ENCODE measurements at regions not wholly inside any gene's neighbourhood (a gene's known extent, or its start where the extent isn't known, plus 50 kb on each side); places are given as distances from the start of the nearest gene placed in this dataset.

DNA sequence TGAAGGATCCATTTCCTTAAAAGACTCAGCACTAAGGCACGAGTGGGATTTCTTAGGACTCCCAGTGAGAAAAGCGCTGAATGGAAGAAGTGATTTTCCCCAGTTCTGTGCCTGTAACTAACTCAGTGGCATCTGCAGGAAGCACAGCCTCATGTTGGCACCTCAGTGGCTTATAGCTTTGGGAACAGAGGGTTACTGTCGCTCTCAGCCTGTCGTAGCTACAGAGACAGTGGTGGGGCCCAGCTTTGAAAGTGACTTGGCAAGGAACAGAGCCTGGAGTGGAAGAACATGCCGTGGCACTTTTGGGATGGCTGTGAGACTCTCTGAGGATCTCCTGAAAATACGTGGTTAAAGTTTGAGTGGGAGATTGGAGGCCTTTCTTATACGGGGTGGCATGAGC lies 242.4 kb upstream of the MYOCD start:
- Histone ChIP-seq H3K4me3 (no peak overlapping the region), H3K27me3 (no peaks in the 10 kb centered on the region), H3K36me3 (no peaks in the 10 kb centered on the region), H3K4me1 (peaks cover 10 to 25% (median 19%) of the 10 kb centered on the region in 4 donors), H3K9me3 (peaks cover 0 to 9% (median 0%) of the 10 kb centered on the region in 4 donors), H3K27ac (peak overlapping the region in 2 of 5 donors; percentile 20 to 71)
- TF ChIP-seq POLR2A (IDR thresholded peaks at IDR 0.05) (no peak), POLR2AphosphoS5 (IDR thresholded peaks at IDR 0.05) (no peak), EP300 (IDR thresholded peaks at IDR 0.05) (no peak)
- TF ChIP-seq, protein P1, sequence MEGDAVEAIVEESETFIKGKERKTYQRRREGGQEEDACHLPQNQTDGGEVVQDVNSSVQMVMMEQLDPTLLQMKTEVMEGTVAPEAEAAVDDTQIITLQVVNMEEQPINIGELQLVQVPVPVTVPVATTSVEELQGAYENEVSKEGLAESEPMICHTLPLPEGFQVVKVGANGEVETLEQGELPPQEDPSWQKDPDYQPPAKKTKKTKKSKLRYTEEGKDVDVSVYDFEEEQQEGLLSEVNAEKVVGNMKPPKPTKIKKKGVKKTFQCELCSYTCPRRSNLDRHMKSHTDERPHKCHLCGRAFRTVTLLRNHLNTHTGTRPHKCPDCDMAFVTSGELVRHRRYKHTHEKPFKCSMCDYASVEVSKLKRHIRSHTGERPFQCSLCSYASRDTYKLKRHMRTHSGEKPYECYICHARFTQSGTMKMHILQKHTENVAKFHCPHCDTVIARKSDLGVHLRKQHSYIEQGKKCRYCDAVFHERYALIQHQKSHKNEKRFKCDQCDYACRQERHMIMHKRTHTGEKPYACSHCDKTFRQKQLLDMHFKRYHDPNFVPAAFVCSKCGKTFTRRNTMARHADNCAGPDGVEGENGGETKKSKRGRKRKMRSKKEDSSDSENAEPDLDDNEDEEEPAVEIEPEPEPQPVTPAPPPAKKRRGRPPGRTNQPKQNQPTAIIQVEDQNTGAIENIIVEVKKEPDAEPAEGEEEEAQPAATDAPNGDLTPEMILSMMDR (IDR thresholded peaks at IDR 0.05) = no peak
- no peak for DNase-seq
- intact Hi-C loops (cut with DNase I; ENCODE audit: low total_unique reads) = no loop called here
- WGBS, 5 donors = 81 to 90% (median 86%) methylated on average over 7 of the region's 7 CpGs

DNA sequence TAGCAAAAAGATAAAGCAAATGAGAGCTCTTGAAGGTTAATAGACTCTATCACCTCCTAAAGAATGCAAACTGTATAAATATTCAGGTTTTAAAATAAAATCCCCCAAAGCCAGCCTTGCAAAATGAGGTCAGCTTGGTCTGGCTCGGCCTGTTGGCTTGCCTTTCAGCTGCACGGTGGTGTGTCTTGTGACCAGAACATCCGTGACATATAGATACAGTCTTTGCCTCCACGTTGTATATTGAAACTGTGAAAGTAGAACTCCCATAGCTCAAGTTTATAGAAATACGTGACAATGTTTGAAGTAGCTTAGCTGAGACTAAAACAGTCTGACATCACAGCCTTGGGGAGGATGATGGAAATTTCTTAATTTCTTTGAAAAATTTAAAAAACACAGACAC lies 236.6 kb upstream of the MYOCD start:
- intact Hi-C loops (cut with DNase I; ENCODE audit: low total_unique reads) = no loop called here
- 59 to 79% (median 74%) methylated on average over 5 of the region's 5 CpGs for WGBS, 5 donors

DNA sequence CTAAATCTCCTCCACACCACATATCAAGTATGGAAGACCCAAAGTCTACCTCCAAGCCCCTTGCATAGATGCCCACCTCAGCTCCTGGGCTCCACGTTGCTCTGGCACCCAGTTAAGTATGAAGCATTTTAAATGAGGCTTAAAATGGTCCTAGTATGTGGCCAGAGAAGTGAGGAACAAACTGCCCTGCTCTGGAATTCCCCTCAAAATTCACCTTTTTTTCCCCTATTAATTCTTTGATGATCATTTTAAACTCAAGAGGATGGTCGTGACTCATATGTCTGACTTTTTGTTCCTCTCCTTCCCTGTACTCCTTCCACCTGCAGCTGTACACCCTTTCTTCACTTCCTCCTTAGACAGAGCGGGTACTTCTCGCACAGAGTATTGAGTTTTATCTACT lies 234.5 kb upstream of the MYOCD start:
- Histone ChIP-seq H3K27ac (no peak overlapping the region), H3K4me3 (no peak overlapping the region), H3K4me1 (no peaks in the 10 kb centered on the region), H3K9me3 (no peaks in the 10 kb centered on the region), H3K36me3 (no peaks in the 10 kb centered on the region), H3K27me3 (no peaks in the 10 kb centered on the region)
- WGBS, 5 donors = 65 to 83% (median 71%) methylated on average over 4 of the region's 4 CpGs
- intact Hi-C loops (cut with DNase I; ENCODE audit: low total_unique reads) = loop anchor here (10.0 kb wide), 1 partner anchor 156 kb away; no protein-coding TSS in a partner anchor
- TF ChIP-seq, protein P1 (IDR thresholded peaks at IDR 0.05) = no peak
- TF ChIP-seq POLR2A (IDR thresholded peaks at IDR 0.05) = no peak
- no peak for DNase-seq

More for the DNA sequence above, 236.6 kb upstream of the MYOCD start:
- TF ChIP-seq POLR2AphosphoS5 (IDR thresholded peaks at IDR 0.05) (no peak), EP300 (IDR thresholded peaks at IDR 0.05) (no peak), POLR2A (IDR thresholded peaks at IDR 0.05) (no peak)
- TF ChIP-seq, protein P1 (IDR thresholded peaks at IDR 0.05) = no peak
- Histone ChIP-seq H3K4me3 (no peak overlapping the region), H3K36me3 (no peaks in the 10 kb centered on the region), H3K4me1 (no peaks in the 10 kb centered on the region), H3K27ac (no peak overlapping the region), H3K9me3 (peaks cover 0 to under 1% (median 0%) of the 10 kb centered on the region in 4 donors), H3K27me3 (no peaks in the 10 kb centered on the region)
- DNase-seq = no peak

DNA sequence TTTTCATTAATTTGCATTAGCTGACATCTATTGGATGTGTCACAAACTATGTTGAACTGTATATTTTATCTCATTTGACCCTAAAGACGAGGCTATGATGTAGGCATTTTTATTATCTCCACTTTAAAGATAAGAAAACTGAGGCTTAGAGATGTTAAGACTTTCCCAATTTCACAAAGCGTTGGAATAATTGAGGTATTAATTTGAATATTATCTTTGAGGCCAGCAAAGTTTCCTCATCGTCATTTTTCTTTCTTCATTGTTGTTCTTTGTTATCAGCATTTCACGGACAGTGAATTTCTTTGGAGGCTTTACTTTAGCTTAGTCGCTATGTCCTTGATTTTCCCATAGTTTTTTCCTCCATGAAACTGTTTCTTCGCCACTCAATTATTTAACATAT lies 227.5 kb upstream of the MYOCD start:
- Histone ChIP-seq H3K4me3 (no peak overlapping the region), H3K36me3 (no peaks in the 10 kb centered on the region), H3K27me3 (no peaks in the 10 kb centered on the region), H3K4me1 (no peaks in the 10 kb centered on the region), H3K27ac (no peak overlapping the region), H3K9me3 (no peaks in the 10 kb centered on the region)
- WGBS, 5 donors = 73 to 79% (median 74%) methylated on average over 6 of the region's 6 CpGs
- DNase-seq = no peak
- no peak for TF ChIP-seq EP300 (IDR thresholded peaks at IDR 0.05)
- TF ChIP-seq, protein P1 (IDR thresholded peaks at IDR 0.05) = no peak
- no peak for TF ChIP-seq POLR2A (IDR thresholded peaks at IDR 0.05)
- TF ChIP-seq POLR2AphosphoS5 (IDR thresholded peaks at IDR 0.05) = no peak
- intact Hi-C loops (cut with DNase I; ENCODE audit: low total_unique reads) = loop anchor here (10.0 kb wide), 1 partner anchor 163 kb away; no protein-coding TSS in a partner anchor
